NAMALWA (cell line): ENCODE measurements at regions not wholly inside any gene's neighbourhood (a gene's known extent, or its start where the extent isn't known, plus 50 kb on each side); places are given as distances from the start of the nearest gene placed in this dataset.

ENCODE experiments used
- DNase-seq: peaks from one replicate; pipeline ENCODE4 v3.0.0-alpha.2; 2015; ENCODE audit warnings: low spot score

DNA sequence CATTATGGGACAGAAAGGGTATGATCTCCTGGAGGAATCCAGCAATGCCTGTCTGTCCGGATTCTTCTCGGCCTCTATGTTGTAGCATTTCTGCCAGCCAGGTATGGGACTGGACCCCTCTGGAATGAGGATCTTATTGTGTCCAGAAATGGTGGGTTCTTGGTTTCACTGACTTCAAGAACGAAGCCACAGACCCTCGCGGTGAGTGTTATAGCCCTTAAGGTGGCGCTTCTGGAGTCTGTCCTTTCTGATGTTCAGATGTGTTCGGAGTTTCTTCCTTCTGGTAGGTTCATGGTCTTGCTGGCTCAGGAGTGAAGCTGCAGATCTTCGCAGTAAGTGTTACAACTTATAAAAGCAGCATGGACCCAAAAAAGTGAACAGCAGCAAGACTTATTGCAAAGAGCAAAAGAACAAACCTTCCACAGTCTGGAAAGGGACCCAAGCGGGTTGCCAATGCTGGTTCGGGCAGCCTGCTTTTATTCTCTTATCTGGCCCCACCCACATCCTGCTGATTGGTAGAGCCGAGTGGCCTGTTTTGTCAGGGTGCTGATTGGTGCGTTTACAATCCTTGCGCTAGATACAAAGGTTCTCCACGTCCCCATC is 62.3 kb upstream of the IER3 start:
- DNase-seq = no peak

DNA sequence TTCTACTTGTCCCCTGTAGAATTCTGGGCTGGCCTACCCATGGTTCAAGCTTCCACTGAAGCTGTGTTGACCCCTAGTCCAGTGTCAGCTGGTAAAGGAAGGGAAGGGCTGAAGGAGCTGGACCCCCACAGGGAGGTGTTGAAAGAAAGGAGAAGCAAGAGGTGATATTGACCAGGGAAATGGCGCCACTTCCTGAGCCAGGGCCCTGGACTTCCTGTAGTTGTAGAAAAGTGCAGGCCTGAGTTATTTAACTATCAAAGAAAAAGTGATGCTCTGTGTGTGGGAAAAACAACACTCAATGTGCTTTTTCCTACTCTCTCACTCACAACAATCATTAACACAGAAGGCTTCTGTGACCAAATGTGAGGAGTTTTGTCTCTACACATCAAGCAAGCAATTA is 60.0 kb upstream of the IER3 start:
- no peak for DNase-seq

DNA sequence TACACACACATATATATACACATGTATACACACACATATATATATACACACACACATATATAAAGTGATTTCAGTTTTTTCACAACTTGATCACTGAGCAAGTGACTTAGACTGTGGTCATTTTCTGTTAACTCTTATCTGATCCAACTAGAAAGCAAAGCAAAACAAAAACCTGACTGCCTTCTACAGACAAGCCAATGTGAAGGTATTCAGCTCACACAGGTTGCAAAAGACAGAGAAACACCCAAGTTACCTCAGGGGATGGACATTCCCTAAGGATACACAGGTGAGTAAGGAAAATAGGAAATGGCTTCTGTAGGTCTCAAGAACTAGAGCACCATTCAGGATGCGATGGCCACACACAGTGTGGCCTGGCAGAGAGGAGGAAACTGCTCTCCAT is 58.4 kb upstream of the IER3 start:
- DNase-seq = no peak

DNA sequence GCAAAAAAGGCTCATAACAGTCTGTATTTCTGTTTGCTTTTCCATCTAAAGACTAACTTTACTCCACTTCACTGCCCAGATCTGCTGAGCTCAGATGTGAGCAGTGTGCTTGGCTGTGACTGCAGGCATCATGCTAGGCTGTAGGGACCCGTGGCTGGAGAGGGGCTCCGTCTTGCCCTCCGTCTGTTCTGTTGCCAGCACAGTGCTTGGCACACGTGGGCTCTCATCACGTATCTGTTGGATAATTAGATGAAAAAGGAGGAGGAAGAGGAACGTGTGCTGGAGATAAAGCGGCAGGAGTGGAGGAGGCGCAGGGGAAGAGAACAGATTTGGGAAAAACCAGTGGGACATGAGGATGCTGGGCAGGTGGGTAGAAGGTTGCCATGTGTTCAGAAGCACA is 57.6 kb upstream of the IER3 start:
- DNase-seq = no peak

DNA sequence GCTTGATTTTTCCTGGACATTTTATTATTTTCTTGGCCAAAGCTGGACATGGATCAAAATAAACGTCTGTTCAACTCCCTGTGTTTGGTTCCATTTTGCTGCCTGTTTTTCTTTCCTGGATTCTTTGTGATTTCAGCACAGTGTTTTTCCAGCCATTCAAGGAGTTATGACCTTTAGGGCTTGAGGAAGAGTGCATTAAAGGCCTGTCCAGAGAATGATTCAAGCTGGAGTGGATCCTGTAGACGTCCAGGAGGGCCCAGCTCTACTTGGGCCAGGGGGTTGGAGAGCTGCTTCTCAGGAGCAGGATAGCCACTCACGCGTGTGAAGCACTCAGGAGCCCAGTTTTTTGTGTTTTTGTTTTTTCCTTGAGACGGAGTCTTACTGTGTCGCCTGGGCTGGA is 56.5 kb upstream of the IER3 start:
- DNase-seq = no peak

DNA sequence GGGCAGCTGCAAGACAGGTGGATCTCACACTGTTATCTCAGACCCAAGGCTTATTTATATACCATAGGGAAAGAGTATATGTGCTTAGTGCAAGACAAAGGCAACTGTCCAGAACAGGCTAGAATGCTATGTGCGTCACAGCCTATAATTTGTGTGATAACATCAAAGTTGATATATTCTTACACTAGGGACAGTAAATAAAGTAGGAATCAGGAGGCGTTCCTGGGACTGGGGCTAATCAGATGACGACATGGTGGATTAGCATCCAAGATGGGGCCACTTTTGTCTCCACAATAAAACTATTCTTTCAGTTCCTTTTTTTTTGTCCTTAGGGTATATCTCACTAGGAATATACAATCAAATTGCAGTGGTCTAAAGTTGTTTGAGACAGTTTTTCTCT is 54.9 kb upstream of the IER3 start:
- no peak for DNase-seq

DNA sequence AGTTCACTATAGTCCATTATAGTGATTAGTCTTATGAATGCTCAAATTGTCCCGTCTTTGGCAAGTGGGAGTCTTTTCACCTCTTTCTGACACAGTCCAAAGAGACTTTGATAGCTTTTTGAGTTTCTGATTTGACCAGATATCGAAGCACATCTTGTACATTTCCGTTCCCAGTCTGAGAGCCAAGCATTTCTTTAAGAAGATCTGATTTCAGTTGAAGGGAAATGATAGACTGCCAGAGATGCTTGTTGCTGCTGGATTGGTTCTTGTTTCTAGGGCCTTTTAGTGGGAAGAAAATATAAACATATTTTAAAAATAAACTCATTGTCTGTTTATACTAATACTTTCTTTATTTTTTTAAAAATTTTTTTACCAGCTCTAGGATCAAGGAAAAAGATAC is 54.1 kb upstream of the IER3 start:
- no peak for DNase-seq

DNA sequence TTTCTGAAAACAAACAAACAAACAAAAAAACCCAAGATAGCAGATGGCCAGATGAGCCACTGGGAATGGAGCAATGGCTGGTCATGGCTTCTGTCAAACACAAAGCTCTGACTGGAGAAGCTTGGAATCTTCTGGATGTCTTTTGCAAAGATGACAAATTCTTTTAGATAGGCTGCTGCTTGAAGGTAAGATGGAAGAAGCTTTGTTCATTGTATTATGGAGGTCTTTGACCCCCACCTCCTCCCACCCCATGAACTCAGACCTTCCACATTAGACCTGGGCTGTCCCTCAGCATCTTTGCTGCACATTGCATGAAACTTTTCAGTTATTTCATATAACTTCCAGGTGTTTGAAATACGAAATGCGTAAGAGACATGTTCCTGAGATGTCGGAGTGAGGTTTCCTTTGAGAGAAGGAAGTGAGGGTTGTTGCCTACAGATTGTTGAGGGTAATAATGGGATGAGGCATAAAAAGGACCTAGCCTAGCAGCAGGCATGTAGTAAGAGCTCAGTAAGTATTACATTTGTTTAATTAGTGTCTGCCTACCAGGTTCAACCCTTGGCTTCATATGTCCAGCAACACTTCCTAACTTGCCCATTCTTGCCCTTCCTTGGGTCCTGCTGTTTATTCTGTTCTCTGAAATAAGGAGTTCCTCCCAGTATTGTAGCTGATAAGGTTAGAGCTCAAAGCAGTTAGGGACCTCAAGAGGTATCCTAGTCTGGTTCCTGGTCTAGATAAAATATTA is 51.4 kb upstream of the IER3 start:
- DNase-seq = no peak
